Testis (tissue), 2 donors: ENCODE measurements at regions not wholly inside any gene's neighbourhood (a gene's known extent, or its start where the extent isn't known, plus 50 kb on each side); places are given as distances from the start of the nearest gene placed in this dataset.

ENCODE experiments used
- DNase-seq: peaks from one replicate; pipeline ENCODE4 v3.0.0-alpha.2; 2019
- H3K27ac ChIP-seq, 2 donors: fragments of 200-600 bp; sonication (generic); one replicate each; pipeline ENCODE4 v1.5.1; 2019
- H3K27me3 ChIP-seq: fragments of 200-600 bp; sonication (generic); one replicate; pipeline ENCODE4 v1.5.1; 2019
- H3K36me3 ChIP-seq: fragments of 200-600 bp; sonication (generic); one replicate; pipeline ENCODE4 v1.5.1; 2017; ENCODE audit warnings: low read depth; ENCODE audit errors: missing control alignments
- H3K4me1 ChIP-seq: fragments of 200-600 bp; sonication (generic); one replicate; pipeline ENCODE4 v1.5.1; 2019
- H3K4me3 ChIP-seq, 2 donors: fragments of 200-600 bp; sonication (generic); one replicate each; pipeline ENCODE4 v1.5.1; 2017 to 2019
- H3K9me3 ChIP-seq: fragments of 200-600 bp; sonication (generic); one replicate; pipeline ENCODE4 v1.5.1; 2017
- CTCF ChIP-seq, 3 experiments: fragments of 450-650 bp in 2 of 3; fragments of 200-600 bp in 1 of 3; sonication (generic) in 1 of 3; IDR thresholded peaks; one replicate each; pipeline ENCODE4 v1.5.1; 2016 to 2019; ENCODE audit warnings: antibody characterized with exemption in 3 of 3, mild to moderate bottlenecking in 2 of 3, moderate library complexity in 1 of 3
- POLR2A ChIP-seq: fragments of 450-650 bp; IDR thresholded peaks from one replicate; pipeline ENCODE4 v1.6.1; 2017; ENCODE audit warnings: antibody characterized with exemption, mild to moderate bottlenecking, moderate library complexity
- WGBS, 2 donors: methylation state at CpG; one replicate each; pipeline ENCODE4 v1.1.5; 2018; 5-methylcytosine and 5-hydroxymethylcytosine counted together
- intact Hi-C: fragments of 100-400 bp; cut with DNase I; formaldehyde crosslinking; loops from one replicate; pipeline ENCODE4 v1.15.1; 2023; ENCODE audit warnings: low total_unique reads

GRCh38 chr3:99365396-99365795 lies 273.0 kb upstream of the COL8A1 start:
- Histone ChIP-seq H3K27me3 (no peaks in the 10 kb centered on the region), H3K27ac (no peak overlapping the region), H3K4me3 (no peak overlapping the region), H3K4me1 (no peaks in the 10 kb centered on the region), H3K36me3 (no peaks in the 10 kb centered on the region), H3K9me3 (no peaks in the 10 kb centered on the region)
- intact Hi-C loops: no loop called here
- TF ChIP-seq CTCF (IDR thresholded peaks at IDR 0.05): no peak
- TF ChIP-seq POLR2A: no peak
- DNase-seq: no peak

- H3K36me3 ChIP-seq: no peaks in the 10 kb centered on the region
- no peaks in the 10 kb centered on the region for H3K9me3 ChIP-seq
- no peak overlapping the region for H3K4me3 ChIP-seq
- intact Hi-C loops: no loop called here
- DNase-seq: no peak
- H3K27ac ChIP-seq: no peak overlapping the region
- 92 to 94% methylated on average over 1 of the region's 1 CpG for WGBS, 2 donors
- no peaks in the 10 kb centered on the region for H3K27me3 ChIP-seq
- TF ChIP-seq CTCF (IDR thresholded peaks at IDR 0.05): no peak
- no peak for TF ChIP-seq POLR2A
- no peaks in the 10 kb centered on the region for H3K4me1 ChIP-seq
Observed at GRCh38 chr3:99357131-99357530, 281.3 kb upstream of the COL8A1 start.

GRCh38 chr3:99356696-99357095 lies 281.7 kb upstream of the COL8A1 start:
- Histone ChIP-seq H3K36me3 (no peaks in the 10 kb centered on the region), H3K9me3 (no peaks in the 10 kb centered on the region), H3K4me3 (no peak overlapping the region), H3K4me1 (no peaks in the 10 kb centered on the region), H3K27me3 (no peaks in the 10 kb centered on the region), H3K27ac (no peak overlapping the region)
- 63 to 68% methylated on average over 2 of the region's 2 CpGs for WGBS, 2 donors
- no peak for DNase-seq
- no peak for TF ChIP-seq CTCF (IDR thresholded peaks at IDR 0.05)
- TF ChIP-seq POLR2A: no peak
- intact Hi-C loops: no loop called here

GRCh38 chr3:99355465-99355864 lies 282.9 kb upstream of the COL8A1 start:
- TF ChIP-seq CTCF (IDR thresholded peaks at IDR 0.05) (no peak), POLR2A (no peak)

GRCh38 chr3:99352811-99353210 lies 285.6 kb upstream of the COL8A1 start:
- Histone ChIP-seq H3K9me3 (no peaks in the 10 kb centered on the region), H3K27me3 (no peaks in the 10 kb centered on the region), H3K4me1 (no peaks in the 10 kb centered on the region), H3K36me3 (no peaks in the 10 kb centered on the region), H3K4me3 (no peak overlapping the region), H3K27ac (no peak overlapping the region)
- WGBS, 2 donors: 77 to 87% methylated on average over 3 of the region's 3 CpGs
- DNase-seq: no peak
- intact Hi-C loops: no loop called here
- TF ChIP-seq CTCF (IDR thresholded peaks at IDR 0.05): no peak
- no peak for TF ChIP-seq POLR2A

More at GRCh38 chr3:99355465-99355864, 282.9 kb upstream of the COL8A1 start:
- Histone ChIP-seq H3K36me3 (no peaks in the 10 kb centered on the region), H3K4me3 (no peak overlapping the region), H3K27me3 (no peaks in the 10 kb centered on the region), H3K9me3 (no peaks in the 10 kb centered on the region), H3K4me1 (no peaks in the 10 kb centered on the region), H3K27ac (no peak overlapping the region)
- 77 to 93% methylated on average over 2 of the region's 2 CpGs for WGBS, 2 donors
- intact Hi-C loops: no loop called here
- DNase-seq: no peak
